ENCODE measurements at regions not wholly inside any gene's neighbourhood (a gene's known extent, or its start where the extent isn't known, plus 50 kb on each side); places are given as distances from the start of the nearest gene placed in this dataset.

- TF ChIP-seq CTCF (IDR thresholded peaks at IDR 0.05) (no peak), POLR2A (IDR thresholded peaks at IDR 0.05) (no peak)
Observed at GRCh38 chr9:113720495-113720894, 155.6 kb upstream of the ZNF618 start.
